ENCODE measurements at regions not wholly inside any gene's neighbourhood (a gene's known extent, or its start where the extent isn't known, plus 50 kb on each side); places are given as distances from the start of the nearest gene placed in this dataset.
A peak's percentile ranks its signal among the peaks of the same experiment; 100 is the strongest.

DNA sequence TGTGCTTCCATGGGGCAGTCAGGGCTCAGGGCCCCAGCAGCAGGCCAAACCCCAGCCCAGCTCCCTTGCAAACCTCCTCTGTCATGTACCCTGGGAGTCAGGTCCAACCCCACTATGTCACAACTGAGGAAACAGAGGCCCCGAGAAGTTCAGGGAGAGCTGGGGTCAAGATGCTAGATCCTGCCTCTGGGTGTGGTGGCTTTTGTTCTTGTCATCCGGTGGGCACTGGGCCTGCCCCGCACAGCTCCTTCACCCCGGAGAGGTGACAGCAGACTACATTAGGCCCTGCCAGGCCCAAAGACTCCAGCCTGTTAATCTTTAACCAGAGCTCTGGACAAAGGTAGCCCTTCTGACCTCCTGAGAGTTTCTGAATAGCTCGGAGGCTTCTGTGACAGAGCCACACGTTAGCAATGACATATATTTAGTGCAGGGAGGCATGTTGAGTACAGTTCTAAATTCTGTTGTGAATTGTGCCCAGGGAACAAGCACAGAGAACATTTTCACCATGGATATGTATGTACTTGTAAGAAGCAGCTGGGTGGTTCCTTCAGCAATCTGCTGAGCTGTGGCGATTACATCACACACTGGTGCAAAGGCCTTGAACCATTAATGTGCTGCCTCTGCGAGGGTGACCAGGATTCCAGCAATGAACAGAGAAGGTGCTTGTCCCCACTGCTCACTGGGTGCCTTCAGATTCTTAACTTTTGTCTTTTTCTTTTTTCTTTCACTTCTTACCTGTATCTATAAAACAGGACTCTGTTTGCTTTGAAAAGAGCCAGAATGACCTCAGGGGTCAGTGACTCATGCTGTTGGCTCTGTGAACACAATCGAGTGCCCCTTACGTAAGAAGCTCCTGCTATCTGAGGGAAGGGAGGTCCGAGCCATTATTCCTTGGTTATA, 102.8 kb downstream of the RHOU start:
- peak overlapping the region; percentile 99 for H3K27ac ChIP-seq (ENCODE audit: extremely low read length, insufficient read depth, low read length)
- BruUV-seq (replicated peaks) = TSS peak; percentile 74
- no peaks in the 10 kb centered on the region; a peak in 1 of 5 replicates for H3K27me3 ChIP-seq (ENCODE audit: control insufficient read depth in 1 of 2, insufficient read depth in 2 of 2, low read length in 2 of 2)
- FAIRE-seq = peak; percentile 85
- H2AFZ ChIP-seq (ENCODE audit: low read length) = no peak overlapping the region
- ATAC-seq = peak; percentile 89
- WGBS (ENCODE audit: low lambda C conversion rate) = 0% methylated on average over 10 of the region's 11 CpGs
- ChIA-PET CTCF (ENCODE audit: low intra/inter-chr PET ratio, low total read pairs) (no interaction called here), POLR2A (interaction anchor here (0.8 to 6.0 kb wide), 40 partner anchors 9 to 436 kb away, joined by 3 to 124 read pairs (median 4); partner anchors contain the start of gene RHOU)
- peak; percentile 98 for DNase-seq (ENCODE audit: low spot score)
- H3K36me3 ChIP-seq (replicated peaks in 1 of 2; ENCODE audit: control insufficient read depth in 1 of 2, insufficient read depth in 2 of 2, low read length in 2 of 2) = no peaks in the 10 kb centered on the region; a peak in 1 of 5 replicates
- no peaks in the 10 kb centered on the region for H3K79me2 ChIP-seq (ENCODE audit: insufficient read depth, low read length)
- H3K4me1 ChIP-seq (ENCODE audit: insufficient read depth, low read length) = peaks cover 91% of the 10 kb centered on the region
- peak overlapping the region; percentile 91 for H3K4me2 ChIP-seq (ENCODE audit: low read depth, low read length)
- peak overlapping the region; percentile 88 for H3K9ac ChIP-seq (ENCODE audit: insufficient read depth, low read depth, low read length)
- in situ Hi-C loops (cut with HindIII; ENCODE audit: extremely low pct_ligation_motif_present, low pct_unique_long_range_greater_than_20kb) (no loop called here), intact Hi-C loops (cut with micrococcal nuclease; ENCODE audit: unreplicated experiment) (loop anchor here (1.0 to 10.0 kb wide), 6 partner anchors 23 to 297 kb away; no protein-coding TSS in a partner anchor)
- no peaks in the 10 kb centered on the region for H3K9me3 ChIP-seq (ENCODE audit: low read length)
- H4K20me1 ChIP-seq (ENCODE audit: insufficient read depth, low read length) = no peaks in the 10 kb centered on the region
- H3K4me3 ChIP-seq (replicated peaks in 1 of 3; ENCODE audit: insufficient read depth in 1 of 3, low read depth in 2 of 3, low read length in 3 of 3) = peak overlapping the region; percentile 24 to 69 (median 40); a peak in 5 of 6 replicates
- TF ChIP-seq THAP11 (CRISPR knock-in tag; IDR thresholded peaks at IDR 0.05) (peak; percentile 40; the same call in 1 of the 2 replicates), KAT7 (CRISPR knock-in tag; IDR thresholded peaks at IDR 0.05; ENCODE audit: borderline replicate concordance) (no peak; the same call in 1 of the 2 replicates), SCMH1 (CRISPR knock-in tag; IDR thresholded peaks at IDR 0.05; ENCODE audit: borderline replicate concordance) (no peak), ZNF10 (CRISPR knock-in tag; IDR thresholded peaks at IDR 0.05; ENCODE audit: borderline replicate concordance, low read depth) (no peak), FOXA3 (CRISPR knock-in tag; IDR thresholded peaks at IDR 0.05) (peak; percentile 85), ZNF446 (CRISPR knock-in tag; IDR thresholded peaks at IDR 0.05) (no peak), SRSF9 (IDR thresholded peaks at IDR 0.05; ENCODE audit: borderline replicate concordance, insufficient read depth, low read depth, low read length, poor library complexity, severe bottlenecking) (no peak), RBAK (CRISPR knock-in tag; IDR thresholded peaks at IDR 0.05) (no peak), RNF2 (conservative IDR thresholded peaks at IDR 0.05; ENCODE audit: low read depth) (no peak), HMG20A (CRISPR knock-in tag; IDR thresholded peaks at IDR 0.05; ENCODE audit: borderline replicate concordance) (peak; percentile 86)
- TF ChIP-seq, protein P1, sequence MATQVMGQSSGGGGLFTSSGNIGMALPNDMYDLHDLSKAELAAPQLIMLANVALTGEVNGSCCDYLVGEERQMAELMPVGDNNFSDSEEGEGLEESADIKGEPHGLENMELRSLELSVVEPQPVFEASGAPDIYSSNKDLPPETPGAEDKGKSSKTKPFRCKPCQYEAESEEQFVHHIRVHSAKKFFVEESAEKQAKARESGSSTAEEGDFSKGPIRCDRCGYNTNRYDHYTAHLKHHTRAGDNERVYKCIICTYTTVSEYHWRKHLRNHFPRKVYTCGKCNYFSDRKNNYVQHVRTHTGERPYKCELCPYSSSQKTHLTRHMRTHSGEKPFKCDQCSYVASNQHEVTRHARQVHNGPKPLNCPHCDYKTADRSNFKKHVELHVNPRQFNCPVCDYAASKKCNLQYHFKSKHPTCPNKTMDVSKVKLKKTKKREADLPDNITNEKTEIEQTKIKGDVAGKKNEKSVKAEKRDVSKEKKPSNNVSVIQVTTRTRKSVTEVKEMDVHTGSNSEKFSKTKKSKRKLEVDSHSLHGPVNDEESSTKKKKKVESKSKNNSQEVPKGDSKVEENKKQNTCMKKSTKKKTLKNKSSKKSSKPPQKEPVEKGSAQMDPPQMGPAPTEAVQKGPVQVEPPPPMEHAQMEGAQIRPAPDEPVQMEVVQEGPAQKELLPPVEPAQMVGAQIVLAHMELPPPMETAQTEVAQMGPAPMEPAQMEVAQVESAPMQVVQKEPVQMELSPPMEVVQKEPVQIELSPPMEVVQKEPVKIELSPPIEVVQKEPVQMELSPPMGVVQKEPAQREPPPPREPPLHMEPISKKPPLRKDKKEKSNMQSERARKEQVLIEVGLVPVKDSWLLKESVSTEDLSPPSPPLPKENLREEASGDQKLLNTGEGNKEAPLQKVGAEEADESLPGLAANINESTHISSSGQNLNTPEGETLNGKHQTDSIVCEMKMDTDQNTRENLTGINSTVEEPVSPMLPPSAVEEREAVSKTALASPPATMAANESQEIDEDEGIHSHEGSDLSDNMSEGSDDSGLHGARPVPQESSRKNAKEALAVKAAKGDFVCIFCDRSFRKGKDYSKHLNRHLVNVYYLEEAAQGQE (IDR thresholded peaks at IDR 0.05; ENCODE audit: borderline replicate concordance in 1 of 2, low read depth in 1 of 2, low read length in 2 of 2) = peak in 1 of 2 experiments; percentile 55; a peak in 1 of 4 replicates
- TF ChIP-seq, protein P2, sequence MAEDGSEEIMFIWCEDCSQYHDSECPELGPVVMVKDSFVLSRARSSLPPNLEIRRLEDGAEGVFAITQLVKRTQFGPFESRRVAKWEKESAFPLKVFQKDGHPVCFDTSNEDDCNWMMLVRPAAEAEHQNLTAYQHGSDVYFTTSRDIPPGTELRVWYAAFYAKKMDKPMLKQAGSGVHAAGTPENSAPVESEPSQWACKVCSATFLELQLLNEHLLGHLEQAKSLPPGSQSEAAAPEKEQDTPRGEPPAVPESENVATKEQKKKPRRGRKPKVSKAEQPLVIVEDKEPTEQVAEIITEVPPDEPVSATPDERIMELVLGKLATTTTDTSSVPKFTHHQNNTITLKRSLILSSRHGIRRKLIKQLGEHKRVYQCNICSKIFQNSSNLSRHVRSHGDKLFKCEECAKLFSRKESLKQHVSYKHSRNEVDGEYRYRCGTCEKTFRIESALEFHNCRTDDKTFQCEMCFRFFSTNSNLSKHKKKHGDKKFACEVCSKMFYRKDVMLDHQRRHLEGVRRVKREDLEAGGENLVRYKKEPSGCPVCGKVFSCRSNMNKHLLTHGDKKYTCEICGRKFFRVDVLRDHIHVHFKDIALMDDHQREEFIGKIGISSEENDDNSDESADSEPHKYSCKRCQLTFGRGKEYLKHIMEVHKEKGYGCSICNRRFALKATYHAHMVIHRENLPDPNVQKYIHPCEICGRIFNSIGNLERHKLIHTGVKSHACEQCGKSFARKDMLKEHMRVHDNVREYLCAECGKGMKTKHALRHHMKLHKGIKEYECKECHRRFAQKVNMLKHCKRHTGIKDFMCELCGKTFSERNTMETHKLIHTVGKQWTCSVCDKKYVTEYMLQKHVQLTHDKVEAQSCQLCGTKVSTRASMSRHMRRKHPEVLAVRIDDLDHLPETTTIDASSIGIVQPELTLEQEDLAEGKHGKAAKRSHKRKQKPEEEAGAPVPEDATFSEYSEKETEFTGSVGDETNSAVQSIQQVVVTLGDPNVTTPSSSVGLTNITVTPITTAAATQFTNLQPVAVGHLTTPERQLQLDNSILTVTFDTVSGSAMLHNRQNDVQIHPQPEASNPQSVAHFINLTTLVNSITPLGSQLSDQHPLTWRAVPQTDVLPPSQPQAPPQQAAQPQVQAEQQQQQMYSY (CRISPR knock-in tag; IDR thresholded peaks at IDR 0.05) = 0 out of 2 replicates have a peak, but pooled peaks have one; percentile 29
- TF ChIP-seq, protein P3, sequence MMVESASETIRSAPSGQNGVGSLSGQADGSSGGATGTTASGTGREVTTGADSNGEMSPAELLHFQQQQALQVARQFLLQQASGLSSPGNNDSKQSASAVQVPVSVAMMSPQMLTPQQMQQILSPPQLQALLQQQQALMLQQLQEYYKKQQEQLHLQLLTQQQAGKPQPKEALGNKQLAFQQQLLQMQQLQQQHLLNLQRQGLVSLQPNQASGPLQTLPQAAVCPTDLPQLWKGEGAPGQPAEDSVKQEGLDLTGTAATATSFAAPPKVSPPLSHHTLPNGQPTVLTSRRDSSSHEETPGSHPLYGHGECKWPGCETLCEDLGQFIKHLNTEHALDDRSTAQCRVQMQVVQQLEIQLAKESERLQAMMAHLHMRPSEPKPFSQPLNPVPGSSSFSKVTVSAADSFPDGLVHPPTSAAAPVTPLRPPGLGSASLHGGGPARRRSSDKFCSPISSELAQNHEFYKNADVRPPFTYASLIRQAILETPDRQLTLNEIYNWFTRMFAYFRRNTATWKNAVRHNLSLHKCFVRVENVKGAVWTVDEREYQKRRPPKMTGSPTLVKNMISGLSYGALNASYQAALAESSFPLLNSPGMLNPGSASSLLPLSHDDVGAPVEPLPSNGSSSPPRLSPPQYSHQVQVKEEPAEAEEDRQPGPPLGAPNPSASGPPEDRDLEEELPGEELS (CRISPR knock-in tag; IDR thresholded peaks at IDR 0.05) = peak; percentile 60

Data from HepG2 (cell line).